Prostate gland (tissue), 2 donors: ENCODE measurements at regions not wholly inside any gene's neighbourhood (a gene's known extent, or its start where the extent isn't known, plus 50 kb on each side); places are given as distances from the start of the nearest gene placed in this dataset.

Experiments
- DNase-seq: peaks from one replicate; pipeline ENCODE4 v3.0.0-alpha.2; 2019; ENCODE audit warnings: low spot score
- H3K27ac ChIP-seq, 2 donors: fragments of 200-600 bp; sonication (generic); 2 replicates each; pipeline ENCODE4 v1.5.1; 2017 to 2019
- H3K27me3 ChIP-seq: fragments of 200-600 bp; sonication (generic); replicated peaks from 2 replicates; pipeline ENCODE4 v1.5.1; 2019; ENCODE audit not compliant: insufficient read depth
- H3K36me3 ChIP-seq, 2 donors: fragments of 200-600 bp; sonication (generic); 1 replicate in 1 of 2; 2 replicates in 1 of 2; pipeline versions ENCODE4 v1.5.1 to v1.8.1; 2017 to 2019
- H3K4me1 ChIP-seq: fragments of 200-600 bp; sonication (generic); replicated peaks from 2 replicates; pipeline ENCODE4 v1.5.1; 2019
- H3K4me3 ChIP-seq, 2 donors: fragments of 200-600 bp; sonication (generic); 2 replicates each; pipeline ENCODE4 v1.5.1; 2017 to 2019
- H3K9me3 ChIP-seq: fragments of 200-600 bp; sonication (generic); 2 replicates; pipeline ENCODE4 v1.5.1; 2017
- POLR2A ChIP-seq: fragments of 450-650 bp; IDR thresholded peaks from one replicate; pipeline ENCODE4 v1.6.1; 2016; ENCODE audit warnings: antibody characterized with exemption, mild to moderate bottlenecking
- POLR2AphosphoS5 ChIP-seq: sonication (generic); formaldehyde crosslinking; IDR thresholded peaks from one replicate; pipeline ENCODE4 v1.6.1; 2017; ENCODE audit warnings: antibody characterized with exemption
- WGBS: methylation state at CpG from one replicate; pipeline ENCODE4 v1.1.5; 2018; 5-methylcytosine and 5-hydroxymethylcytosine counted together
- intact Hi-C: fragments of 100-400 bp; cut with DNase I; formaldehyde crosslinking; loops from one replicate; pipeline ENCODE4 v1.14.2; 2022
- TF ChIP-seq, protein P1 (sequence below), 4 experiments: fragments of 200-600 bp in 2 of 4; fragments of 450-650 bp in 2 of 4; sonication (generic) in 2 of 4; IDR thresholded peaks; 1 replicate in 3 of 4; 2 replicates in 1 of 4; pipeline ENCODE4 v1.5.1; 2016 to 2019; ENCODE audit warnings: antibody characterized with exemption in 4 of 4, mild to moderate bottlenecking in 2 of 4, moderate library complexity in 2 of 4

DNA sequence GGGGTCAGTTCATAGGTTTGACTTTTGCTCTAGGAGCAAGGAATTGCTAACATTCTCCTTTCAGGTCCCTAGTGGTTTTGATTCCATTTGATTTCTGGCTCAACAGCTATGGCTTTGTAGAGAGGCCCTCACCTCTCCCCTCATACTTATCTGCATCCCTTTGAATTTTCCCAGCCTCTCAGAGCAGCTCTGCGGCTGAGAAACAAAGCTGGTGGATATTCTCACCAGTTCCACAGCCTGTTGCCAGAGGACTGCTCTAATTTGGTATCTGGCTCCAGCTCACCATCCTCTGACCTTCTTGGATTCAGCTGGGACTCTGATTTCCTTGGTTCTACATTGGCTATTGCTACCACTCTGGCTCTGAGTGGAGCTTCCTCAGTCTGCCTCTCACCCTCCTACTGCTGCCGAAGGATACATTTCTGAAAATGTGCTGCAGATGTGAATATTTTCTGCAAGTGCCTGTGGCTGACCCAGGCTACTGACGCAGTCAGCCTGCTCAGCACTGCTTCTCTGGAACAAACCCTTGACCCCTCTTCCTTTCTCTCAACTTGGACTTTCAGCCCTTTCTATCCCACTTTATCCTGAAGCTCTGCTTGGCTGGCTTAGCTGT, 110.9 kb upstream of the ENPEP start:
- DNase-seq, result no peak
- no peak for TF ChIP-seq POLR2AphosphoS5
- TF ChIP-seq POLR2A, result no peak
- Histone ChIP-seq H3K4me3 (no peak overlapping the region), H3K27ac (no peak overlapping the region), H3K27me3 (no peaks in the 10 kb centered on the region), H3K36me3 (no peaks in the 10 kb centered on the region), H3K4me1 (no peaks in the 10 kb centered on the region), H3K9me3 (no peaks in the 10 kb centered on the region)
- WGBS, result 61% methylated on average over 3 of the region's 3 CpGs
- intact Hi-C loops, result no loop called here

DNA sequence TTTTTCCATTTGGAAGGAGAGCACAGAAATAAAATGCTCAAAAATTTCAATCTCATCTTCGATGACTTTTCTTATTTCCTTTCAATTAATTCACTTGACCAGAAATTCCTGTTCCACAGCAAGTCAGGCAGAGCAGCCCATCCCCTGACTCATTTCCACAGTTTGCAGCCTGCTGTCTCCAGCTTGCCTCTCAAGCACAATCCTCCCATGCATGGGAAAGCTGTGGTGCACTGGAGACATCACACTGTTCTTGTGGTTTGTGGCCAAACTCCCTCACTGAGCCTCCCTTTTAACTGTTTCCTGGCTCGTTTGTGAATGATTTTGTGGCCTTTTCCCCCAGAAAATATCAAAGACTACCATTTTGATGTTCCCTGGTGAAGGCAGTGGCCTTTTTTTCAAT, 114.0 kb upstream of the ENPEP start:
- 39% methylated on average over 2 of the region's 2 CpGs for WGBS
- intact Hi-C loops, result no loop called here

DNA sequence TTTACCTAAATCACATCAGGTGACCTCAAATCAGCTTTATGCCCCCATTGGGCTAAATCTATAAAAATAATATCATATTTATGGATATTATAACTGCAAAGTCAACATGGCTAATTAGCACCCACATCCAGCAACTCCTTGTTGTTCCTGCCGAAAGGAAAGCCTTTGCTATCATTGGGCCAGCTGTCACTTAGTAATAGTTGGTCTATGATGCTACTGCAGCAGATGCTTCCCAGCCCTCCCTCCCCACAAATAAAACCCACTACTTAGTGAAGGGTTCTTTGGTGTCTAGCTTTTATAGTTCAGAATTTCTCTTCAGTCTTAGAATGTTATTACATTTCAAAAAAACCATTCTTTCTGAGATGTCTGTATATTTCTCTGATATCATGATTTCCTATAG, 116.9 kb upstream of the ENPEP start:
- no peak for DNase-seq
- no peak overlapping the region for H3K4me3 ChIP-seq
- H3K27ac ChIP-seq, result no peak overlapping the region
- no peaks in the 10 kb centered on the region for H3K36me3 ChIP-seq
- intact Hi-C loops, result no loop called here
- TF ChIP-seq POLR2A (no peak), POLR2AphosphoS5 (no peak)
- TF ChIP-seq, protein P1, sequence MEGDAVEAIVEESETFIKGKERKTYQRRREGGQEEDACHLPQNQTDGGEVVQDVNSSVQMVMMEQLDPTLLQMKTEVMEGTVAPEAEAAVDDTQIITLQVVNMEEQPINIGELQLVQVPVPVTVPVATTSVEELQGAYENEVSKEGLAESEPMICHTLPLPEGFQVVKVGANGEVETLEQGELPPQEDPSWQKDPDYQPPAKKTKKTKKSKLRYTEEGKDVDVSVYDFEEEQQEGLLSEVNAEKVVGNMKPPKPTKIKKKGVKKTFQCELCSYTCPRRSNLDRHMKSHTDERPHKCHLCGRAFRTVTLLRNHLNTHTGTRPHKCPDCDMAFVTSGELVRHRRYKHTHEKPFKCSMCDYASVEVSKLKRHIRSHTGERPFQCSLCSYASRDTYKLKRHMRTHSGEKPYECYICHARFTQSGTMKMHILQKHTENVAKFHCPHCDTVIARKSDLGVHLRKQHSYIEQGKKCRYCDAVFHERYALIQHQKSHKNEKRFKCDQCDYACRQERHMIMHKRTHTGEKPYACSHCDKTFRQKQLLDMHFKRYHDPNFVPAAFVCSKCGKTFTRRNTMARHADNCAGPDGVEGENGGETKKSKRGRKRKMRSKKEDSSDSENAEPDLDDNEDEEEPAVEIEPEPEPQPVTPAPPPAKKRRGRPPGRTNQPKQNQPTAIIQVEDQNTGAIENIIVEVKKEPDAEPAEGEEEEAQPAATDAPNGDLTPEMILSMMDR (IDR thresholded peaks at IDR 0.05), result no peak
- H3K4me1 ChIP-seq, result no peaks in the 10 kb centered on the region
- 65% methylated on average over 1 of the region's 1 CpG for WGBS
- no peaks in the 10 kb centered on the region for H3K9me3 ChIP-seq
- H3K27me3 ChIP-seq, result no peaks in the 10 kb centered on the region

More for the DNA sequence above, 114.0 kb upstream of the ENPEP start:
- TF ChIP-seq POLR2AphosphoS5, result no peak
- TF ChIP-seq, protein P1 (IDR thresholded peaks at IDR 0.05), result no peak
- TF ChIP-seq POLR2A, result no peak
- no peak overlapping the region for H3K4me3 ChIP-seq
- no peaks in the 10 kb centered on the region for H3K36me3 ChIP-seq
- DNase-seq, result no peak
- no peaks in the 10 kb centered on the region for H3K27me3 ChIP-seq
- no peaks in the 10 kb centered on the region for H3K9me3 ChIP-seq
- no peak overlapping the region for H3K27ac ChIP-seq
- H3K4me1 ChIP-seq, result no peaks in the 10 kb centered on the region

DNA sequence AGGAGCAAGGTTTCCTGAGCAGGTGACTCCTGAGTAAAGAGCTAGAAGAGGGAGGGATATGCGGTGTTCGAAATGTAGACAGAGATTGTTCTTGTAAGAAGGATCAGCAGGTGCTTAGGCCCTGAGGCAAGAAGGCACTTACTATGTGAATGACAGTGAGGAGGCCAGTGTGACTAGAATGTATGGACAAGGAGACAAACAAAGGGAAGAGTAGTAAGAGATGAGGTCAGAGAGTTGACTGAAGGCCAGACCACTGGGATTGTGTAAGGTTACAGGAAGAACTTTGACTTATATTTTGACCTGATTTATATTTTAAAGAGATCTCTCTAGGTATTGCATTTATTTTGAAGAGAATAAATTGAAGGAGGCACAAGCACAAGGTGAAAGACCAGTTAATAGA, 118.4 kb upstream of the ENPEP start:
- no peak for DNase-seq
- intact Hi-C loops, result no loop called here
- Histone ChIP-seq H3K9me3 (no peaks in the 10 kb centered on the region), H3K27ac (no peak overlapping the region), H3K27me3 (no peaks in the 10 kb centered on the region), H3K4me1 (no peaks in the 10 kb centered on the region), H3K4me3 (no peak overlapping the region), H3K36me3 (no peaks in the 10 kb centered on the region)
- 93% methylated on average over 2 of the region's 2 CpGs for WGBS
- TF ChIP-seq, protein P1 (IDR thresholded peaks at IDR 0.05), result no peak
- TF ChIP-seq POLR2AphosphoS5, result no peak
- no peak for TF ChIP-seq POLR2A

DNA sequence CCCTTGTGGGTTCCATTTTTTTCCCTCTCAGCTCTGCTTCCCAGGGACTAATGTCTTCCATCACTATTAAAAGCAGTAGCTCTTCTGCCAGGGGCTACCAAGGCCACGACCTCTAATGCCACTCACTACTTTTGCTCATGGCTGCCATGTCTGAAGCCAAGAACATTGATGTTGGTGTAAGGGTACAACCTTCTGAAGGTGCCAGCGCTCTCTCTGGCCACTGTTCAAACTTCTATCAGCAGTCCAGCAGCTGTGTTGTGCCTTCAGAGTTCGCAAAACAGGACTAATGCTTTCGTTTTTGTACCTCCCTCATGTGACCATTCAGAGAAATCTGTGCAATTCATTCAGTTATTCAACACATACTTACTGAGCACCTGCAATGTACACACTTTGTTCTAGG, 121.5 kb upstream of the ENPEP start:
- no peaks in the 10 kb centered on the region for H3K4me1 ChIP-seq
- H3K36me3 ChIP-seq, result no peaks in the 10 kb centered on the region
- TF ChIP-seq, protein P1 (IDR thresholded peaks at IDR 0.05), result no peak
- TF ChIP-seq POLR2A (no peak), POLR2AphosphoS5 (no peak)
- no peak for DNase-seq
- H3K27ac ChIP-seq, result no peak overlapping the region
- intact Hi-C loops, result no loop called here
- H3K4me3 ChIP-seq, result no peak overlapping the region
- H3K27me3 ChIP-seq, result no peaks in the 10 kb centered on the region
- no peaks in the 10 kb centered on the region for H3K9me3 ChIP-seq
- 87% methylated on average over 4 of the region's 4 CpGs for WGBS
